ENCODE measurements at regions not wholly inside any gene's neighbourhood (a gene's known extent, or its start where the extent isn't known, plus 50 kb on each side); places are given as distances from the start of the nearest gene placed in this dataset.

GRCh38 chr15:59794229-59794886 is 105.2 kb upstream of the BNIP2 start:
- Histone ChIP-seq H3K9me3 (ENCODE audit: control insufficient read depth, insufficient read depth, low read depth, low read length) (no peaks in the 10 kb centered on the region), H3K4me1 (ENCODE audit: control insufficient read depth, insufficient read depth, low read length) (peaks cover 12% of the 10 kb centered on the region), H3K36me3 (ENCODE audit: control insufficient read depth in 2 of 2, insufficient read depth in 1 of 2, low read length in 2 of 2) (no peaks in the 10 kb centered on the region), H3K4me3 (ENCODE audit: low read depth, low read length) (no peak overlapping the region), H3K27ac (ENCODE audit: extremely low read depth, low read depth, low read length) (no peak overlapping the region)
- ChIA-PET CTCF (no interaction called here), POLR2A (no interaction called here)
- no peak for TF ChIP-seq GLI2 (tag by site-specific recombination; IDR thresholded peaks at IDR 0.05; ENCODE audit: borderline replicate concordance, low read depth)
- TF ChIP-seq ZNF37A (tag by site-specific recombination; IDR thresholded peaks at IDR 0.05), result no peak
- TF ChIP-seq ZNF654 (tag by site-specific recombination; IDR thresholded peaks at IDR 0.05; ENCODE audit: low read depth), result no peak
- TF ChIP-seq SP3 (tag by site-specific recombination; IDR thresholded peaks at IDR 0.05), result no peak
- TF ChIP-seq ZNF610 (tag by site-specific recombination; IDR thresholded peaks at IDR 0.05; ENCODE audit: borderline replicate concordance), result no peak
- no peak for TF ChIP-seq ZNF169 (tag by site-specific recombination; IDR thresholded peaks at IDR 0.05)
- TF ChIP-seq ZNF311 (tag by site-specific recombination; IDR thresholded peaks at IDR 0.05; ENCODE audit: borderline replicate concordance), result no peak
- TF ChIP-seq OVOL3 (tag by site-specific recombination; IDR thresholded peaks at IDR 0.05), result no peak
- TF ChIP-seq ZNF391 (tag by site-specific recombination; IDR thresholded peaks at IDR 0.05; ENCODE audit: borderline replicate concordance, low read depth), result no peak
- no peak for TF ChIP-seq ZNF501 (tag by site-specific recombination; IDR thresholded peaks at IDR 0.05)
- no peak for TF ChIP-seq TCF7L2 (IDR thresholded peaks at IDR 0.05; ENCODE audit: borderline replicate concordance, low read depth, low read length)
- TF ChIP-seq ZNF292 (tag by site-specific recombination; IDR thresholded peaks at IDR 0.05; ENCODE audit: borderline replicate concordance, low read depth), result no peak
- TF ChIP-seq ZBTB7A (tag by site-specific recombination; IDR thresholded peaks at IDR 0.05; ENCODE audit: low read depth), result no peak
- TF ChIP-seq ZSCAN30 (tag by site-specific recombination; IDR thresholded peaks at IDR 0.05), result no peak

- Histone ChIP-seq H3K36me3 (ENCODE audit: control insufficient read depth in 2 of 2, insufficient read depth in 1 of 2, low read length in 2 of 2) (no peaks in the 10 kb centered on the region), H3K4me3 (ENCODE audit: low read depth, low read length) (no peak overlapping the region), H3K9me3 (ENCODE audit: control insufficient read depth, insufficient read depth, low read depth, low read length) (no peaks in the 10 kb centered on the region), H3K27ac (ENCODE audit: extremely low read depth, low read depth, low read length) (no peak overlapping the region), H3K4me1 (ENCODE audit: control insufficient read depth, insufficient read depth, low read length) (peaks cover 12% of the 10 kb centered on the region)
- CTCF ChIA-PET, result no interaction called here
- POLR2A ChIA-PET, result no interaction called here
- no peak for TF ChIP-seq WT1 (tag by site-specific recombination; IDR thresholded peaks at IDR 0.05)
- TF ChIP-seq ZNF837 (tag by site-specific recombination; IDR thresholded peaks at IDR 0.05), result no peak
- no peak for TF ChIP-seq ZNF10 (tag by site-specific recombination; IDR thresholded peaks at IDR 0.05)
- no peak for TF ChIP-seq ZBTB8A (tag by site-specific recombination; IDR thresholded peaks at IDR 0.05)
- TF ChIP-seq ZNF777 (tag by site-specific recombination; IDR thresholded peaks at IDR 0.05; ENCODE audit: borderline replicate concordance), result no peak
- TF ChIP-seq ZNF670 (tag by site-specific recombination; IDR thresholded peaks at IDR 0.05; ENCODE audit: low read depth), result no peak
- TF ChIP-seq ZBTB11 (tag by site-specific recombination; conservative IDR thresholded peaks at IDR 0.05; ENCODE audit: low read depth), result no peak
- no peak for TF ChIP-seq ZNF621 (tag by site-specific recombination; IDR thresholded peaks at IDR 0.05)
- TF ChIP-seq ZNF626 (tag by site-specific recombination; IDR thresholded peaks at IDR 0.05), result no peak
- no peak for TF ChIP-seq HOXC10 (CRISPR knock-in tag; IDR thresholded peaks at IDR 0.05)
- TF ChIP-seq SCRT2 (tag by site-specific recombination; IDR thresholded peaks at IDR 0.05), result no peak
- no peak for TF ChIP-seq ZNF596 (tag by site-specific recombination; IDR thresholded peaks at IDR 0.05)
- no peak for TF ChIP-seq ZNF518A (tag by site-specific recombination; conservative IDR thresholded peaks at IDR 0.05; ENCODE audit: low read depth)
- no peak for TF ChIP-seq ZNF174 (tag by site-specific recombination; IDR thresholded peaks at IDR 0.05)
Observed at GRCh38 chr15:59792359-59792758, 103.2 kb upstream of the BNIP2 start.
